Ovary (tissue), 7 donors: ENCODE measurements at regions not wholly inside any gene's neighbourhood (a gene's known extent, or its start where the extent isn't known, plus 50 kb on each side); places are given as distances from the start of the nearest gene placed in this dataset.
"Not testable (repeated sequence)": the region's sequence is repeated elsewhere in the genome, so short reads cannot be mapped to it uniquely, and the experiment has no call there.

Experiments
- DNase-seq, 5 donors: peaks; one replicate each; pipeline ENCODE4 v3.0.0-alpha.2; 2019 to 2020
- H3K27ac ChIP-seq, 2 donors: fragments of 200-600 bp; one replicate each; pipeline versions ENCODE4 v1.5.1 to v1.8.0; 2019 to 2022
- H3K27me3 ChIP-seq: fragments of 200-600 bp; one replicate; pipeline ENCODE4 v1.8.0; 2022
- H3K36me3 ChIP-seq: fragments of 200-600 bp; sonication (generic); one replicate; pipeline ENCODE4 v1.5.1; 2019
- H3K4me1 ChIP-seq: one replicate; pipeline ENCODE4 v1.8.1; 2013; ENCODE audit warnings: mild to moderate bottlenecking, moderate library complexity; ENCODE audit not compliant: insufficient read depth
- H3K4me3 ChIP-seq: fragments of 200-600 bp; sonication (generic); one replicate; pipeline ENCODE4 v1.5.1; 2017
- H3K9me3 ChIP-seq, 2 donors: fragments of 200-600 bp in 1 of 2; sonication (generic) in 1 of 2; one replicate each; pipeline versions ENCODE4 v1.5.1 to v1.8.1; 2013 to 2019; ENCODE audit warnings: mild to moderate bottlenecking in 1 of 2, moderate library complexity in 1 of 2
- CTCF ChIP-seq, 3 donors: fragments of 450-650 bp in 2 of 3; fragments of 200-600 bp in 1 of 3; IDR thresholded peaks; one replicate each; pipeline versions ENCODE4 v1.5.1 to v1.8.0; 2016 to 2022; ENCODE audit warnings: antibody characterized with exemption in 3 of 3, mild to moderate bottlenecking in 1 of 3
- EP300 ChIP-seq: sonication (generic); formaldehyde crosslinking; IDR thresholded peaks from one replicate; pipeline ENCODE4 v1.6.1; 2017; ENCODE audit warnings: antibody characterized with exemption
- POLR2A ChIP-seq: fragments of 450-650 bp; IDR thresholded peaks from one replicate; pipeline ENCODE4 v1.6.1; 2017; ENCODE audit warnings: antibody characterized with exemption, mild to moderate bottlenecking, moderate library complexity
- WGBS, 3 donors: extraction: QIAGEN DNeasy Blood & Tissue Kit in 1 of 3; methylation state at CpG; one replicate each; pipeline versions ENCODE4 v1.1.5 to v1.1.7; 2013 to 2017; 5-methylcytosine and 5-hydroxymethylcytosine counted together
- intact Hi-C, 4 donors: fragments of 100-400 bp; cut with DNase I; formaldehyde crosslinking; loops; one replicate each; pipeline versions ENCODE4 v1.11.0 to v1.15.1; 2022 to 2023
- donor health status: DM: no; HTN: no; CAD: no; lungs with moderate emphysema.
- donor health status: DM: no; HTN: no; CAD: no.
- donor health status: Bipolar disorder and iron deficiency.
- donor health status: DM: no; HTN: no; CAD: no.
- donor health status: DM: yes; HTN: yes; CAD: no.

- no peaks in the 10 kb centered on the region for H3K27me3 ChIP-seq
- DNase-seq, result no peak
- intact Hi-C loops, result no loop called here
- no peak overlapping the region for H3K27ac ChIP-seq
- TF ChIP-seq CTCF (IDR thresholded peaks at IDR 0.05) (no peak), EP300 (no peak), POLR2A (no peak)
- H3K4me1 ChIP-seq, result no peaks in the 10 kb centered on the region
- no peaks in the 10 kb centered on the region for H3K36me3 ChIP-seq
- WGBS, 3 donors, result 35 to 48% (median 40%) methylated on average over 6 of the region's 6 CpGs
- H3K4me3 ChIP-seq, result no peak overlapping the region
- H3K9me3 ChIP-seq, result no peaks in the 10 kb centered on the region
Observed at GRCh38 chr4:77510367-77510766, 95.3 kb upstream of the CXCL13 start.

GRCh38 chr4:77525538-77525937 is 80.1 kb upstream of the CXCL13 start:
- Histone ChIP-seq H3K9me3 (no peaks in the 10 kb centered on the region), H3K4me3 (no peak overlapping the region), H3K4me1 (no peaks in the 10 kb centered on the region), H3K36me3 (no peaks in the 10 kb centered on the region), H3K27ac (no peak overlapping the region), H3K27me3 (no peaks in the 10 kb centered on the region)
- intact Hi-C loops, result no loop called here
- TF ChIP-seq EP300 (no peak), POLR2A (no peak), CTCF (IDR thresholded peaks at IDR 0.05) (no peak)
- DNase-seq, result no peak
- 72 to 91% (median 86%) methylated on average over 1 of the region's 1 CpG for WGBS, 3 donors

- H3K36me3 ChIP-seq, H3K4me1 ChIP-seq, DNase-seq, H3K4me3 ChIP-seq, H3K9me3 ChIP-seq, intact Hi-C loops, H3K27ac ChIP-seq, H3K27me3 ChIP-seq: not testable (repeated sequence)
- WGBS, 3 donors, result 77 to 100% (median 99%) methylated on average over 3 of the region's 3 CpGs
Observed at GRCh38 chr4:77527900-77528299, 77.7 kb upstream of the CXCL13 start.

GRCh38 chr4:77538144-77538543 is 67.5 kb upstream of the CXCL13 start:
- Histone ChIP-seq H3K4me3 (no peak overlapping the region), H3K27me3 (no peaks in the 10 kb centered on the region), H3K27ac (no peak overlapping the region), H3K36me3 (no peaks in the 10 kb centered on the region), H3K4me1 (peaks cover 3% of the 10 kb centered on the region), H3K9me3 (no peaks in the 10 kb centered on the region)
- DNase-seq, result no peak
- intact Hi-C loops, result no loop called here
- TF ChIP-seq POLR2A (no peak), EP300 (no peak), CTCF (IDR thresholded peaks at IDR 0.05) (no peak)

GRCh38 chr4:77538574-77539157 is 67.0 kb upstream of the CXCL13 start:
- DNase-seq, result no peak
- Histone ChIP-seq H3K36me3 (no peaks in the 10 kb centered on the region), H3K4me3 (no peak overlapping the region), H3K9me3 (no peaks in the 10 kb centered on the region), H3K27ac (no peak overlapping the region), H3K27me3 (no peaks in the 10 kb centered on the region), H3K4me1 (peaks cover 3% of the 10 kb centered on the region)
- intact Hi-C loops, result no loop called here
- WGBS, 3 donors, result 31 to 34% (median 32%) methylated on average over 4 of the region's 4 CpGs
- TF ChIP-seq POLR2A, result no peak
- TF ChIP-seq EP300, result no peak
- TF ChIP-seq CTCF (IDR thresholded peaks at IDR 0.05), result no peak
